ENCODE measurements at regions not wholly inside any gene's neighbourhood (a gene's known extent, or its start where the extent isn't known, plus 50 kb on each side); places are given as distances from the start of the nearest gene placed in this dataset.

- peak; percentile 63 for TF ChIP-seq CTCF (conservative IDR thresholded peaks at IDR 0.05; ENCODE audit: low read depth, low read length)
- TF ChIP-seq EZH2 (IDR thresholded peaks at IDR 0.05; ENCODE audit: low read length, unreplicated experiment), result no peak
- no peak for TF ChIP-seq EZH2phosphoT487 (IDR thresholded peaks at IDR 0.05; ENCODE audit: borderline replicate concordance, low read length)
Observed at GRCh38 chr10:84026821-84027257, 112.5 kb upstream of the GHITM start.

Data from PC-3 (cell line).